PC-3 (cell line): ENCODE measurements at regions not wholly inside any gene's neighbourhood (a gene's known extent, or its start where the extent isn't known, plus 50 kb on each side); places are given as distances from the start of the nearest gene placed in this dataset.
A peak's percentile ranks its signal among the peaks of the same experiment; 100 is the strongest.
"Not testable (repeated sequence)": the region's sequence is repeated elsewhere in the genome, so short reads cannot be mapped to it uniquely, and the experiment has no call there.

ENCODE experiments used
- EZH2 ChIP-seq: fragments of 300-600 bp; sonication (generic); IDR thresholded peaks from one replicate; pipeline ENCODE4 v1.6.1; 2017; ENCODE audit warnings: antibody characterized with exemption, mild to moderate bottlenecking, low read length; ENCODE audit not compliant: unreplicated experiment
- EZH2phosphoT487 ChIP-seq: fragments of 300-600 bp; sonication (generic); IDR thresholded peaks from 2 replicates; pipeline ENCODE4 v1.6.1; 2018; ENCODE audit warnings: mild to moderate bottlenecking, antibody characterized with exemption, low read length, borderline replicate concordance
- TF ChIP-seq, protein P1 (sequence below): fragments of 300-600 bp; sonication (generic); conservative IDR thresholded peaks from 2 replicates; pipeline ENCODE4 v1.5.1; 2017; ENCODE audit warnings: antibody characterized with exemption, low read depth, mild to moderate bottlenecking, low read length

DNA sequence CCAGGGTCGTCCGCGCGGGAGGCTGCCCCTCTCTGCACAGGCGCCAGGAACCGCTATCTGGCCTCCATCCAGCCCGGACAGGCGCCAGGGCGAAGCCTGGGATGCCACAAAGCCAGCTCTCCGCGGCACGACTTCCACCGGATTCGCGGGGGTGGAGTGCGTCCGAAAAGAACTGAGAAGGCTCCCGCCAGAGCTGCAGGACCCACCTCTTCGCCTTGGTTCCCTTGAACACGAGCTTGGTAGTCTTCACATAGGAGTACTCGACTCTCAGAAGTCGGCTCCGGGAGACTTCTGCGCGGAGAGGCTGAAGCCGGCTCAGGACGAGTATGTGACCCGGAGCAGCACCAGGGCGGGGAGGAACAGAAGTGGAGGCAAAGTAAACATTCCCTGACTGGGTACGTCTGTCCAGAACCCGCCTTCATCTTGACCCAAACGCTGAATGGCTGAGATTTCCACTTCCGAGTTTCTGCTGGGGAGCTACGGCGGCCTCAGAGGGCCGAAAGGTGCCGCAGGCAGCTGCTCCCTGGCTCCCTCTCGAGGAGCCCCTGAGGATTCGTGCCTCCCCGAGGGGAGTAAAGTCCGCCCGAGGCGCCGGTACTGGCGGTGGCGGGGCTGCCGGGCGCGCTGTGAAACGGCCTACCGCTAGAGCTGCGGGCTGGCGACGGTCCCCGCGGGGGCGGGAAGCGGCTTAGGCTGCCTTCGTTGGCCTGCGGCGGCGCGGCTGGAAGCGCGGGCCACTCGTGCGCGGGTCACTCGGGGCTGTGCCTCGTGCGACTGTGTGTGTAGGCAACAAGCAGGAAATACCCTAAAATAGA is 2654.9 kb upstream of the DEFB115 start:
- TF ChIP-seq, protein P1, sequence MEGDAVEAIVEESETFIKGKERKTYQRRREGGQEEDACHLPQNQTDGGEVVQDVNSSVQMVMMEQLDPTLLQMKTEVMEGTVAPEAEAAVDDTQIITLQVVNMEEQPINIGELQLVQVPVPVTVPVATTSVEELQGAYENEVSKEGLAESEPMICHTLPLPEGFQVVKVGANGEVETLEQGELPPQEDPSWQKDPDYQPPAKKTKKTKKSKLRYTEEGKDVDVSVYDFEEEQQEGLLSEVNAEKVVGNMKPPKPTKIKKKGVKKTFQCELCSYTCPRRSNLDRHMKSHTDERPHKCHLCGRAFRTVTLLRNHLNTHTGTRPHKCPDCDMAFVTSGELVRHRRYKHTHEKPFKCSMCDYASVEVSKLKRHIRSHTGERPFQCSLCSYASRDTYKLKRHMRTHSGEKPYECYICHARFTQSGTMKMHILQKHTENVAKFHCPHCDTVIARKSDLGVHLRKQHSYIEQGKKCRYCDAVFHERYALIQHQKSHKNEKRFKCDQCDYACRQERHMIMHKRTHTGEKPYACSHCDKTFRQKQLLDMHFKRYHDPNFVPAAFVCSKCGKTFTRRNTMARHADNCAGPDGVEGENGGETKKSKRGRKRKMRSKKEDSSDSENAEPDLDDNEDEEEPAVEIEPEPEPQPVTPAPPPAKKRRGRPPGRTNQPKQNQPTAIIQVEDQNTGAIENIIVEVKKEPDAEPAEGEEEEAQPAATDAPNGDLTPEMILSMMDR, result peak; percentile 56; the same call in 1 of the 2 replicates
- TF ChIP-seq EZH2, EZH2phosphoT487: not testable (repeated sequence)
